ENCODE measurements at regions not wholly inside any gene's neighbourhood (a gene's known extent, or its start where the extent isn't known, plus 50 kb on each side); places are given as distances from the start of the nearest gene placed in this dataset.

- no peak for DNase-seq
Measured at GRCh38 chr19:32191921-32192320, 153.5 kb upstream of the ZNF507 start.

- DNase-seq = no peak
Measured at GRCh38 chr19:32195706-32196610, 149.5 kb upstream of the ZNF507 start.

- DNase-seq = no peak
Measured at GRCh38 chr19:32196690-32197420, 148.6 kb upstream of the ZNF507 start.

- no peak for DNase-seq
Measured at GRCh38 chr19:32197896-32198882, 147.2 kb upstream of the ZNF507 start.

- no peak for DNase-seq
Measured at GRCh38 chr19:32199501-32200040, 145.8 kb upstream of the ZNF507 start.

GRCh38 chr19:32200312-32201038 lies 144.9 kb upstream of the ZNF507 start:
- DNase-seq = no peak

GRCh38 chr19:32201211-32201610 lies 144.2 kb upstream of the ZNF507 start:
- DNase-seq = no peak

GRCh38 chr19:32201636-32202051 lies 143.8 kb upstream of the ZNF507 start:
- no peak for DNase-seq

- no peak for DNase-seq
Measured at GRCh38 chr19:32202244-32202643, 143.2 kb upstream of the ZNF507 start.

GRCh38 chr19:32203161-32203560 lies 142.2 kb upstream of the ZNF507 start:
- no peak for DNase-seq

GRCh38 chr19:32206065-32206464 lies 139.3 kb upstream of the ZNF507 start:
- no peak for DNase-seq

- no peak for DNase-seq
Measured at GRCh38 chr19:32208060-32208459, 137.3 kb upstream of the ZNF507 start.

GRCh38 chr19:32219392-32219791 lies 126.0 kb upstream of the ZNF507 start:
- no peak for DNase-seq

GRCh38 chr19:32219881-32220472 lies 125.4 kb upstream of the ZNF507 start:
- no peak for DNase-seq

GRCh38 chr19:32220951-32221350 lies 124.5 kb upstream of the ZNF507 start:
- DNase-seq = no peak

- DNase-seq = no peak
Measured at GRCh38 chr19:32222556-32222955, 122.9 kb upstream of the ZNF507 start.

GRCh38 chr19:32223106-32223505 lies 122.3 kb upstream of the ZNF507 start:
- DNase-seq = no peak

GRCh38 chr19:32223595-32224370 lies 121.6 kb upstream of the ZNF507 start:
- DNase-seq = no peak

GRCh38 chr19:32224371-32225244 lies 120.8 kb upstream of the ZNF507 start:
- DNase-seq = peak; percentile 19
